ENCODE measurements at regions not wholly inside any gene's neighbourhood (a gene's known extent, or its start where the extent isn't known, plus 50 kb on each side); places are given as distances from the start of the nearest gene placed in this dataset.
A peak's percentile ranks its signal among the peaks of the same experiment; 100 is the strongest.

DNA sequence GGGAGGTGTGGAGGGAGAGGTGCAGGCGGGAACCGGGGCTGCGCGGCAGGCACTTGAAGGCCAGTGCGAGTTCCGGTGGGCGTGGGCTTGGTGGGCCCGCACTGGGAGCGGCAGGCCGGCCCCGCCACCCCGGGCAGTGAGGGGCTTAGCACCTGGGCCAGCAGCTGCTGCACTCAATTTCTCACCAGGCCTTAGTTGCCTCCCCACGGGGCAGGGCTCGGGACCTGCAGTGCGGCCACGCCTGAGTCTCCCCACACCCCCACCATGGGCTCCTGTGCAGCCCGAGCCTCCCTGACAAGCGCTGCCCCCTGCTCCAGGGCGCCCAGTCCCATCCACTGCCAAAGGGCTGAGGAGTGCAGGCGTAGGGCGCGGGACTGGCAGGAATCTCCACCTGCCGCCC is 284.5 kb downstream of the DEPDC1B start (continued):
- peak; percentile 20; the same call in 1 of the 2 replicates for TF ChIP-seq ZFP91 (CRISPR knock-in tag; IDR thresholded peaks at IDR 0.05; ENCODE audit: borderline replicate concordance)
- TF ChIP-seq SMARCC2 (IDR thresholded peaks at IDR 0.05), result no peak
- TF ChIP-seq ZNF766 (CRISPR knock-in tag; IDR thresholded peaks at IDR 0.05; ENCODE audit: borderline replicate concordance), result no peak
- no peak for TF ChIP-seq HHEX (CRISPR knock-in tag; IDR thresholded peaks at IDR 0.05)
- no peak for TF ChIP-seq ZMAT3 (CRISPR knock-in tag; conservative IDR thresholded peaks at IDR 0.05)
- no peak for TF ChIP-seq ZNF883 (CRISPR knock-in tag; IDR thresholded peaks at IDR 0.05; ENCODE audit: not compliant biosample characterization)
- TF ChIP-seq ZNF441 (CRISPR knock-in tag; IDR thresholded peaks at IDR 0.05; ENCODE audit: borderline replicate concordance), result 0 out of 2 replicates have a peak, but pooled peaks have one; percentile 34
- no peak for TF ChIP-seq NFYB (CRISPR knock-in tag; IDR thresholded peaks at IDR 0.05)
- no peak for TF ChIP-seq ZNF253 (CRISPR knock-in tag; IDR thresholded peaks at IDR 0.05; ENCODE audit: borderline replicate concordance)
- TF ChIP-seq, protein P1, sequence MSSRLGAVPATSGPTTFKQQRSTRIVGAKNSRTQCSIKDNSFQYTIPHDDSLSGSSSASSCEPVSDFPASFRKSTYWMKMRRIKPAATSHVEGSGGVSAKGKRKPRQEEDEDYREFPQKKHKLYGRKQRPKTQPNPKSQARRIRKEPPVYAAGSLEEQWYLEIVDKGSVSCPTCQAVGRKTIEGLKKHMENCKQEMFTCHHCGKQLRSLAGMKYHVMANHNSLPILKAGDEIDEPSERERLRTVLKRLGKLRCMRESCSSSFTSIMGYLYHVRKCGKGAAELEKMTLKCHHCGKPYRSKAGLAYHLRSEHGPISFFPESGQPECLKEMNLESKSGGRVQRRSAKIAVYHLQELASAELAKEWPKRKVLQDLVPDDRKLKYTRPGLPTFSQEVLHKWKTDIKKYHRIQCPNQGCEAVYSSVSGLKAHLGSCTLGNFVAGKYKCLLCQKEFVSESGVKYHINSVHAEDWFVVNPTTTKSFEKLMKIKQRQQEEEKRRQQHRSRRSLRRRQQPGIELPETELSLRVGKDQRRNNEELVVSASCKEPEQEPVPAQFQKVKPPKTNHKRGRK (CRISPR knock-in tag; IDR thresholded peaks at IDR 0.05), result no peak
- no peak for TF ChIP-seq ZNF772 (CRISPR knock-in tag; IDR thresholded peaks at IDR 0.05)
- TF ChIP-seq ZNF460 (CRISPR knock-in tag; IDR thresholded peaks at IDR 0.05; ENCODE audit: borderline replicate concordance), result no peak
- TF ChIP-seq ZNF687 (CRISPR knock-in tag; IDR thresholded peaks at IDR 0.05), result peak; percentile 47; the same call in 1 of the 2 replicates
- no peak for TF ChIP-seq GTF3A (CRISPR knock-in tag; conservative IDR thresholded peaks at IDR 0.05)
- TF ChIP-seq CREB1 (IDR thresholded peaks at IDR 0.05), result no peak
- no peak for TF ChIP-seq CREB1 (CRISPR knock-in tag; IDR thresholded peaks at IDR 0.05)
- TF ChIP-seq RARA (CRISPR knock-in tag; IDR thresholded peaks at IDR 0.05), result no peak
- TF ChIP-seq ZSCAN29 (CRISPR knock-in tag; conservative IDR thresholded peaks at IDR 0.05), result no peak
- no peak for TF ChIP-seq ZNF564 (CRISPR knock-in tag; IDR thresholded peaks at IDR 0.05)
- no peak for TF ChIP-seq ZC3H13 (CRISPR knock-in tag; IDR thresholded peaks at IDR 0.05)
- no peak for TF ChIP-seq ZNF224 (CRISPR knock-in tag; IDR thresholded peaks at IDR 0.05)
- TF ChIP-seq HIVEP1 (CRISPR knock-in tag; IDR thresholded peaks at IDR 0.05), result no peak
- TF ChIP-seq ZNF543 (CRISPR knock-in tag; IDR thresholded peaks at IDR 0.05), result 0 out of 2 replicates have a peak, but pooled peaks have one; percentile 26
